HepG2 (cell line): ENCODE measurements at regions not wholly inside any gene's neighbourhood (a gene's known extent, or its start where the extent isn't known, plus 50 kb on each side); places are given as distances from the start of the nearest gene placed in this dataset.

ENCODE experiments used
- DPF2 ChIP-seq: sonication (generic); formaldehyde crosslinking; IDR thresholded peaks from 2 replicates; pipeline ENCODE4 v1.4.0; 2020; ENCODE audit warnings: mild to moderate bottlenecking, low read depth, missing genetic modification reagents, borderline replicate concordance
- KAT8 ChIP-seq: IDR thresholded peaks from 2 replicates; pipeline ENCODE4 v1.6.1; 2016; ENCODE audit warnings: missing genetic modification reagents, missing compliant biosample characterization
- KDM4B ChIP-seq: sonication (generic); formaldehyde crosslinking; IDR thresholded peaks from 2 replicates; pipeline ENCODE4 v1.4.0; 2020; ENCODE audit warnings: missing genetic modification reagents
- KMT2A ChIP-seq: sonication (generic); formaldehyde crosslinking; IDR thresholded peaks from 2 replicates; pipeline ENCODE4 v1.4.0; 2020; ENCODE audit warnings: missing genetic modification reagents
- RERE ChIP-seq: IDR thresholded peaks from 2 replicates; pipeline ENCODE4 v1.6.1; 2016; ENCODE audit warnings: low read depth, missing genetic modification reagents, missing compliant biosample characterization
- SNAI1 ChIP-seq: sonication (generic); formaldehyde crosslinking; IDR thresholded peaks from 2 replicates; pipeline ENCODE4 v1.5.0; 2020; ENCODE audit warnings: mild to moderate bottlenecking, missing genetic modification reagents, borderline replicate concordance
- SOX5 ChIP-seq: IDR thresholded peaks from 2 replicates; pipeline ENCODE4 v1.6.1; 2016; ENCODE audit warnings: borderline replicate concordance
- THRA ChIP-seq: sonication (generic); formaldehyde crosslinking; IDR thresholded peaks from 2 replicates; pipeline ENCODE4 v1.4.0; 2020; ENCODE audit warnings: missing genetic modification reagents, borderline replicate concordance
- ZBTB33 ChIP-seq: sonication (generic); formaldehyde crosslinking; IDR thresholded peaks from 2 replicates; pipeline ENCODE4 v1.4.0; 2020; ENCODE audit warnings: missing genetic modification reagents
- ZBTB37 ChIP-seq: sonication (generic); formaldehyde crosslinking; IDR thresholded peaks from 2 replicates; pipeline ENCODE4 v1.4.0; 2020; ENCODE audit warnings: mild to moderate bottlenecking, missing genetic modification reagents
- ZKSCAN5 ChIP-seq: sonication (generic); formaldehyde crosslinking; IDR thresholded peaks from 2 replicates; pipeline ENCODE4 v1.5.1; 2020; ENCODE audit warnings: mild to moderate bottlenecking, missing genetic modification reagents
- ZNF350 ChIP-seq: sonication (generic); formaldehyde crosslinking; IDR thresholded peaks from 2 replicates; pipeline ENCODE4 v1.4.0; 2020; ENCODE audit warnings: mild to moderate bottlenecking, low read depth, missing genetic modification reagents, borderline replicate concordance
- ZNF609 ChIP-seq: sonication (generic); formaldehyde crosslinking; IDR thresholded peaks from 2 replicates; pipeline ENCODE4 v1.4.0; 2020; ENCODE audit warnings: mild to moderate bottlenecking, missing genetic modification reagents, borderline replicate concordance

- TF ChIP-seq ZNF609 = peak; percentile 63; the same call in 1 of the 2 replicates
- TF ChIP-seq KAT8 (CRISPR knock-in tag) = 0 out of 2 replicates have a peak, but pooled peaks have one; percentile 8
- TF ChIP-seq KDM4B = no peak
- peak; percentile 25; the same call in 1 of the 2 replicates for TF ChIP-seq RERE
- TF ChIP-seq SOX5 (CRISPR knock-in tag) = peak; percentile 18; the same call in 1 of the 2 replicates
- TF ChIP-seq ZBTB33 (CRISPR knock-in tag) = no peak
- no peak for TF ChIP-seq ZNF350 (CRISPR knock-in tag)
- 0 out of 2 replicates have a peak, but pooled peaks have one; percentile 53 for TF ChIP-seq ZKSCAN5 (CRISPR knock-in tag)
- no peak for TF ChIP-seq ZBTB37 (CRISPR knock-in tag)
- TF ChIP-seq THRA = peak; percentile 27; the same call in 1 of the 2 replicates
- no peak for TF ChIP-seq SNAI1 (CRISPR knock-in tag)
- TF ChIP-seq KMT2A (CRISPR knock-in tag) = peak; percentile 15; the same call in 1 of the 2 replicates
- TF ChIP-seq DPF2 = peak; percentile 68; the same call in 1 of the 2 replicates
Measured at GRCh38 chr2:234795272-234795920, 156.4 kb upstream of the SH3BP4 start (continued).
